ENCODE measurements at regions not wholly inside any gene's neighbourhood (a gene's known extent, or its start where the extent isn't known, plus 50 kb on each side); places are given as distances from the start of the nearest gene placed in this dataset.

- DNase-seq (ENCODE audit: low spot score): no peak
- no peak for TF ChIP-seq CTCF (IDR thresholded peaks at IDR 0.05; ENCODE audit: extremely low read depth, missing control alignments)
Measured at GRCh38 chr22:34845391-34845790, 220.6 kb upstream of the ISX start.

DNA sequence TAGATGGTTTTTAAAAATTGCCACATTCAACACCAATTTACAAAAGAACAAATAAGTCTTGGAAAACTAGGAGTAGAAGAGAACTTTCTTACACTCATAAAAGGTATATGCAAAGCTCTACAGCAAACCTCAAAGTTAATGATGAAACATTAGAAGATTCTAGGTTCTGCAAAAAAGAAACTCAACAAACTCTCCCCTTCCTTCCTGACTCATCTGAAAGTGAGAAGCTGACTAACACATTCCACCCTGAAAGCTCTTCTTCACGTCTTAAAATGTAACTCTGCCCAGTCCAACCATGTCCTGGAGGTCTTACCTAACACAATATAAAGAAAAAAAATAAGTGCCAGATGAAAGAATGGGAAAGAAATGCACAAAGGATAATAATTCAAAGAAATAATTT is 218.9 kb upstream of the ISX start:
- DNase-seq (ENCODE audit: low spot score): no peak

DNA sequence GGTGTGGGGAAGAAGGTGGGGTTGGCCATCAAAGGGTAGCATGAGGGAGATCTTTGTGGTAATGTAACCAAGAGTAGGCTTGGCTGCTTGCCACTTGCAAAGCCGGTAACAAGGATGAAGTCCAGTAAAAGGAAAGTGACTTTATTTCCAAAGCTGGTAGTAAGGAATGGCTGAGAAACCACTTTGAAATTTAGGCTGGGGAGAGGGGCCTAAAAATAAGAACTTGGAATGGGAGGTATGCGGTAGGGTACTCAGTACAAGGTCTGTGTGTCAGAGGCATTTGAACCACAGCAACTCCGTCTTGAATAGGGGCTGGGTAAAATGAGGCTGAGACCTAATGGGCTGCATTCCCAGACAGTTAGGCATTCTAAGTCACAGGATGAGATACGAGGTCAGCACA is 216.0 kb upstream of the ISX start:
- no peak for TF ChIP-seq CTCF (IDR thresholded peaks at IDR 0.05; ENCODE audit: extremely low read depth, missing control alignments)
- DNase-seq (ENCODE audit: low spot score): no peak

More for the DNA sequence above, 218.9 kb upstream of the ISX start:
- TF ChIP-seq CTCF (IDR thresholded peaks at IDR 0.05; ENCODE audit: extremely low read depth, missing control alignments): no peak

GRCh38 chr22:34851918-34852662 is 213.9 kb upstream of the ISX start:
- no peak for TF ChIP-seq CTCF (IDR thresholded peaks at IDR 0.05; ENCODE audit: extremely low read depth, missing control alignments)
- DNase-seq (ENCODE audit: low spot score): no peak

DNA sequence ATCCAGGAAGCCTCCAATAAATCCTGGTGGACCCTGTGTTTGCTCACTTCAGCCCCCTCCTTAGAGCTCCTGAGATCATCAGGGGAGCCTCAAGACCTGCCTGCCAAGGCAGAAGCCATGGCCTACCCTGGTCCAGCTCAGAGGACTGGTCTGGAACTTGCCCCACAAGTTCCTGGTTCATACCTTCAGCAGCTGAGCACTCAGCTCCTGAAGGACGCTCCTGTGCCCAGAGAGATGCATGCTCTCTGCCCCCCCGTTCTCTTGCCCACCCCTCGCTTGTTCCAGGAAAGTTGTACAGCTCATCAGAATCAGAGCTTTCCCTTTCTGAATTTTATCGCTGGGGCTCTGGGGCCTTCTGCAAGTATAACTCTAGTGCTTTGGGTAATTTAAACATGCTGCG is 210.5 kb upstream of the ISX start:
- no peak for DNase-seq (ENCODE audit: low spot score)
- TF ChIP-seq CTCF (IDR thresholded peaks at IDR 0.05; ENCODE audit: extremely low read depth, missing control alignments): no peak

DNA sequence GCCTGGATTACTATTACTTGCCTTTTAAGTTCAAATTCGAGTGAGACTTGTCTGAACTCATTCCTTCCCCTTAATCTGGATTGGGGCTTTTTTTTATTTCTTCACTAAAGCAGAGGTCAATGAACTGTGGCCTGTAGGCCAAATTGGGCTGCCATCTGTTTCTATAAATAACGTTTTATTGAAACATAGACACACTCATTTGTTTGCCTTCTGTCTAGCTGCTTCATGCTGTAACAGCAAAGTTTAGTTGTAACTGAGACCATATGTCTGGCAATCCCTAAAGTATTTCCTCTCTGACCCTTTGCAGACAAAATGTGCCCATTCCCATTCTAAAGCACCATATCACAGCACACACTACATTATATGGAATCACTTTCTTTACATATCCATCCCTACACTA is 207.9 kb upstream of the ISX start:
- no peak for DNase-seq (ENCODE audit: low spot score)
- TF ChIP-seq CTCF (IDR thresholded peaks at IDR 0.05; ENCODE audit: extremely low read depth, missing control alignments): no peak

DNA sequence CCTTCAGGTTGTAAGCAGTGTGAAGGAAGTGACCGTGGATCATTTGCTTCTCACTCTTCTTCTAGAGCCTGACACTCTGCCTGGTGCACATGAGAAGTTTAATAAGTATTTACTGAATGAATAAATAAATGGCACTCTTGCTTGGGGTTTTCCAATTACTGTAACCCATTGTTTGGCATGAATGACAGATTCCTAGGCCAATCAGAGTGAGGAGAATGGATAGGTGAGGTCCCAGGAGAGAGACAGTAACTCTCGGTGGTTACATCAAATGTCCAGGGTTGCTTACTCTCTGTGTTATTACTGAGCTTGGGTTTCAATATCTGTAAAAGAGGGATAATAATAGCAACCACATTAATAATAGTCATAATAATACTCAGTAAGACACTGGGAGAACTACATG is 204.2 kb upstream of the ISX start:
- TF ChIP-seq CTCF (IDR thresholded peaks at IDR 0.05; ENCODE audit: extremely low read depth, missing control alignments): no peak
- DNase-seq (ENCODE audit: low spot score): no peak

Data from GM20000 (cell line).